DOHH2 (cell line): ENCODE measurements at regions not wholly inside any gene's neighbourhood (a gene's known extent, or its start where the extent isn't known, plus 50 kb on each side); places are given as distances from the start of the nearest gene placed in this dataset.

Experiments used
- CTCF ChIP-seq: fragments of 200-600 bp; sonication (generic); IDR thresholded peaks from one replicate; pipeline ENCODE4 v1.5.1; 2014; ENCODE audit warnings: antibody characterized with exemption, mild to moderate bottlenecking, low read depth, low read length; ENCODE audit not compliant: poor library complexity, severe bottlenecking
- EZH2phosphoT487 ChIP-seq: fragments of 200-600 bp; sonication (generic); IDR thresholded peaks from 2 replicates; pipeline ENCODE4 v1.6.1; 2017; ENCODE audit warnings: borderline replicate concordance, mild to moderate bottlenecking, antibody characterized with exemption, low read length, moderate library complexity, mixed read lengths

GRCh38 chr14:29451941-29452340, 475.7 kb downstream of the PRKD1 start:
- TF ChIP-seq CTCF, result no peak
- TF ChIP-seq EZH2phosphoT487, result no peak
